D721Med (cell line): ENCODE measurements at regions not wholly inside any gene's neighbourhood (a gene's known extent, or its start where the extent isn't known, plus 50 kb on each side); places are given as distances from the start of the nearest gene placed in this dataset.
"Not testable (repeated sequence)": the region's sequence is repeated elsewhere in the genome, so short reads cannot be mapped to it uniquely, and the experiment has no call there.

Source experiments
- DNase-seq: peaks from one replicate; pipeline ENCODE4 v3.0.0; 2011; ENCODE audit warnings: low spot score; ENCODE audit not compliant: insufficient read length
- FAIRE-seq: peaks from 2 replicates; lab custom pipeline; 2011; peaks lifted over from hg19 to GRCh38; lab: Jason Lieb, UNC
- CTCF ChIP-seq: IDR thresholded peaks from 2 replicates; pipeline ENCODE4 v1.5.1; 2012; ENCODE audit warnings: mild to moderate bottlenecking, control low read depth; ENCODE audit not compliant: insufficient read depth; ENCODE audit errors: missing control alignments

- FAIRE-seq (no peak), DNase-seq (no peak)
- TF ChIP-seq CTCF: no peak
Observed at GRCh38 chr6:80969439-80969838, 783.0 kb downstream of the TENT5A start.

- DNase-seq (no peak), FAIRE-seq (no peak)
- TF ChIP-seq CTCF: no peak
Observed at GRCh38 chr6:80967609-80968008, 784.9 kb downstream of the TENT5A start.

GRCh38 chr6:80962382-80962781, 790.1 kb downstream of the TENT5A start:
- FAIRE-seq: no peak
- TF ChIP-seq CTCF: no peak

DNA sequence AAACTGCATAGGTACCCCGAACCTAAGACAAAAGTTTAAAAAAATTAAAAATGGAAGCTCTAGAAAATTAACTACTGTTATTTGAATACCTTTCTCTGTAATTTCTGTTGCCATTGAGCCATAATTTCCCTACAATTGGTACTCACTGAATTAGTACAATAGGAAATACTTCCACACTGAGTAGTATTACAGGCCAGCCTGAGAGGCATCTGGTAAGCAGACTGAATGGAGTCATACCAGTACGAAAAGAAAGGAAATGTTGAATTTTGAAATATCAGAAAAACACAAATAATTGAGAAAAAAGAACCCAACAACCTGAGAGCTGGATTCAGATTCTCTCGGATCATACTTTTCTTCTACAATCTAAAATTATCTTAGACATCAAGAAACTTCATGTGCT, 791.3 kb downstream of the TENT5A start:
- FAIRE-seq (no peak), DNase-seq (no peak)
- no peak for TF ChIP-seq CTCF

More at GRCh38 chr6:80962382-80962781, 790.1 kb downstream of the TENT5A start:
- DNase-seq: no peak

- FAIRE-seq (no peak), DNase-seq (no peak)
- TF ChIP-seq CTCF: no peak
Observed at GRCh38 chr6:80959034-80959433, 793.4 kb downstream of the TENT5A start.

- no peak for TF ChIP-seq CTCF
- DNase-seq: no peak
- FAIRE-seq: no peak
Observed at GRCh38 chr6:80956898-80957297, 795.6 kb downstream of the TENT5A start.

DNA sequence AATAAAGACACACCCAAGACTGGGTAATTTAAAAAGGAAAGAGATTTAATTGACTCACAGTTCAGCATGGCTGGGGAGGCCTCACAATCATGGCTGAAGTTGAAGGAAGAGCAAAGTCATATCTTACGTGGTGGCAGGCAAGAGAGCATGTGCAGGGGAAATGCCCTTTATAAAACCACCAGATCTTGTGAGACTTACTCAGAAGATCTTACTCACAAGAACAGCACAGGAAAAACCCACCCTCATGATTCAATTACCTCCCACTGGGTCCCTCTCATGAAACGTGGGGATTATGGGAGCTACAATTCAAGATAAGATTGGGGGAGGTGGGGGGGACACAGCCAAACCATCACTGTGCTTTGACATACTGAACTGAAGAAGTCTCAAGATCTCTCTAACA, 800.0 kb downstream of the TENT5A start:
- not testable (repeated sequence) for FAIRE-seq

DNA sequence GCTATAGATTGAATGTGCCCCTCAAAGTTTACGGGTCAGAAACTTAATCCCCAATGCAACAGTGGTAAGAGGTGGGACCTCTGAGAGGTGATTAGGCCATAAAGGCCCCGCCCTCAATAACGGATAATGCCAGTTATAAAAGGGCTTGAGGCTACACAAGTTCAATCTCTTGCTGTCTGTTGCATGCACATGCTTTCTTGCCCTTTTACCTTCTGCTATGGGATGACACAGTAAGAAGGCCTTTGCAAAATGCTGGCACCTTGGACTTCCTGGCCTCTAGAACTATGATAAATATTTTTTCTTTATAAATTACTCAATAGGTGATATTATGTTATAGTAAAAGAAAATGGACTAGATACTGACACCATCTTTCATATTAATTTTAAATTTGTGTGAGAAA, 806.1 kb downstream of the TENT5A start:
- no peak for DNase-seq
- no peak for TF ChIP-seq CTCF
- no peak for FAIRE-seq

More for the DNA sequence above, 800.0 kb downstream of the TENT5A start:
- DNase-seq: not testable (repeated sequence)
